Keratinocyte (primary cell): ENCODE measurements at regions not wholly inside any gene's neighbourhood (a gene's known extent, or its start where the extent isn't known, plus 50 kb on each side); places are given as distances from the start of the nearest gene placed in this dataset.

Experiments used
- CTCF ChIP-seq, 3 experiments: IDR thresholded peaks in 1 of 3; conservative IDR thresholded peaks in 1 of 3; optimal IDR thresholded peaks in 1 of 3; 2 replicates in 2 of 3; 3 replicates in 1 of 3; pipeline versions ENCODE3 to v1.5.1; 2011; ENCODE audit warnings: low read length in 3 of 3, mild to moderate bottlenecking in 3 of 3, moderate library complexity in 2 of 3, control low read depth in 1 of 3, inconsistent platforms in 1 of 3; ENCODE audit not compliant: insufficient read depth in 2 of 3; ENCODE audit errors: extremely low read depth in 1 of 3
- EZH2 ChIP-seq: IDR thresholded peaks from one replicate; pipeline ENCODE4 v1.6.1; 2012; ENCODE audit warnings: inconsistent platforms, mild to moderate bottlenecking, low read length, moderate library complexity

GRCh38 chr5:66503203-66503789, 92.9 kb upstream of the MAST4 start:
- TF ChIP-seq CTCF (optimal IDR thresholded peaks at IDR 0.05 in 1 of 3, IDR thresholded peaks at IDR 0.05 in 1 of 3, conservative IDR thresholded peaks at IDR 0.05 in 1 of 3; ENCODE audit: extremely low read depth in 1 of 3, insufficient read depth in 2 of 3, low read length in 3 of 3): no peak
- TF ChIP-seq EZH2: no peak
